ENCODE measurements at regions not wholly inside any gene's neighbourhood (a gene's known extent, or its start where the extent isn't known, plus 50 kb on each side); places are given as distances from the start of the nearest gene placed in this dataset.
"Not testable (repeated sequence)": the region's sequence is repeated elsewhere in the genome, so short reads cannot be mapped to it uniquely, and the experiment has no call there.

DNA sequence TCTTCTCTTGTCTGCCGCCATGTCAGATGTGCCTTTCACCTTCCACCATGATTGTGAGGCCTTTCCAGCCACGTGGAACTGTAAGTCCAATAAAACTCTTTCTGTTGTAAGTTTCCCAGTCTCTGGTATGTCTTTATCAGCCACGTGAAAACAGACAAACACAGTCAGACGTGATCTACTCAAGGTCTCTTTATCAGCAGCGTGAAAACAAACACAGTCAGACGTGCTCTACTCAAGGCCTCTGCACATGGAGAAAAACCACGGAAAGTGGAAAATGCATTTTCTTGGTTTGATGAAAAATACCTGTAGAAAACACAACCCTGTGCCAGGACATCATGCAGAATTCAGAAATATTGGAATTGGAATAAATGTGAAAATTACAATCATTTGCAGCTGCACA is 1115.7 kb downstream of the TMEM121 start:
- peaks cover 8% of the 10 kb centered on the region for H3K36me3 Mint-ChIP-seq (ENCODE audit: low read depth)
- no peaks in the 10 kb centered on the region for H3K27me3 Mint-ChIP-seq (ENCODE audit: low read depth, poor library complexity)
- no peak overlapping the region for H3K27ac Mint-ChIP-seq
- H3K4me1 Mint-ChIP-seq = no peaks in the 10 kb centered on the region
- H3K9me3 Mint-ChIP-seq = peaks cover 87% of the 10 kb centered on the region
- no peak for DNase-seq
- no peak overlapping the region for H3K4me3 Mint-ChIP-seq
- TF ChIP-seq, protein P1, sequence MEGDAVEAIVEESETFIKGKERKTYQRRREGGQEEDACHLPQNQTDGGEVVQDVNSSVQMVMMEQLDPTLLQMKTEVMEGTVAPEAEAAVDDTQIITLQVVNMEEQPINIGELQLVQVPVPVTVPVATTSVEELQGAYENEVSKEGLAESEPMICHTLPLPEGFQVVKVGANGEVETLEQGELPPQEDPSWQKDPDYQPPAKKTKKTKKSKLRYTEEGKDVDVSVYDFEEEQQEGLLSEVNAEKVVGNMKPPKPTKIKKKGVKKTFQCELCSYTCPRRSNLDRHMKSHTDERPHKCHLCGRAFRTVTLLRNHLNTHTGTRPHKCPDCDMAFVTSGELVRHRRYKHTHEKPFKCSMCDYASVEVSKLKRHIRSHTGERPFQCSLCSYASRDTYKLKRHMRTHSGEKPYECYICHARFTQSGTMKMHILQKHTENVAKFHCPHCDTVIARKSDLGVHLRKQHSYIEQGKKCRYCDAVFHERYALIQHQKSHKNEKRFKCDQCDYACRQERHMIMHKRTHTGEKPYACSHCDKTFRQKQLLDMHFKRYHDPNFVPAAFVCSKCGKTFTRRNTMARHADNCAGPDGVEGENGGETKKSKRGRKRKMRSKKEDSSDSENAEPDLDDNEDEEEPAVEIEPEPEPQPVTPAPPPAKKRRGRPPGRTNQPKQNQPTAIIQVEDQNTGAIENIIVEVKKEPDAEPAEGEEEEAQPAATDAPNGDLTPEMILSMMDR (IDR thresholded peaks at IDR 0.05) = no peak

DNA sequence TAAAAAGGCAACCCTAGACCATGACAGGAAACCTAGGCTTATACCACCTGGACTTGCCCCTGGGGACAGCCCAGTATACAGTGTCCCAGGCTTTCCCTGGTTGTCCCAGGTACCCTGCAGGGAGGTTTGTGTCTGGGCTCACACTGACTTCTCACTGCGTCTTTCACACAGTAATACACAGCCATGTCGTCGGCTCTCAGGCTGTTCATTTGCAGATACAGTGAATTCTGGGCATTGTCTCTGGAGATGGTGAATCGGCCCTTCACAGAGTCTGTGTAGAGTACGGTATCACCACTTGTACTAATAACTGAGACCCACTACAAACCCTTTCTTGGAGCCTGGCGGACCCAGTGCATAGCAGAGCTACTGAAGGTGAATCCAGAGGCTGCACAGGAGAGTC is 1116.6 kb downstream of the TMEM121 start:
- H3K27me3 Mint-ChIP-seq (ENCODE audit: low read depth, poor library complexity); H3K4me3 Mint-ChIP-seq: not testable (repeated sequence)
- peaks cover 88% of the 10 kb centered on the region for H3K9me3 Mint-ChIP-seq

DNA sequence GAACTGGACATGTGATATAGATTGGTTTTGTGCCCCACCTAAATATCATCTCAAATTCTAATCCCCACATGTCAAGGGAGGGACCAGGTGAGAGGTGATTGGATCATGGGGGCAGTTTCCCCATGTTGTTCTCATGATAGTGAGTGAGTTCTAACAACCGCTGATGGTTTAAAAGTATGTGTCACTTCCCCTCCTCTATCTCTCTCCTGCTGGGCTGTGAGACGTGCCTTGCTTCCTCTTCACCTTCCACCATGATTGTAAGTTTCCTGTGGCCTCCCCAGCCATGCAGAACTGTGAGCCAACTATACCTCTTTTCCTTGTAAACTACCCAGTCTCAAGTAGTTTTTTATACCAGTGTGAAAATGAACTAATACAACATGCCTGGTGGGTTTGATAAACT is 1122.5 kb downstream of the TMEM121 start:
- H3K4me3 Mint-ChIP-seq; H3K27ac Mint-ChIP-seq; DNase-seq; H3K27me3 Mint-ChIP-seq (ENCODE audit: low read depth, poor library complexity); H3K4me1 Mint-ChIP-seq; H3K36me3 Mint-ChIP-seq (ENCODE audit: low read depth): not testable (repeated sequence)
- peaks cover 86% of the 10 kb centered on the region for H3K9me3 Mint-ChIP-seq

More for the DNA sequence above, 1116.6 kb downstream of the TMEM121 start:
- H3K36me3 Mint-ChIP-seq (ENCODE audit: low read depth); DNase-seq; H3K27ac Mint-ChIP-seq; H3K4me1 Mint-ChIP-seq: not testable (repeated sequence)

DNA sequence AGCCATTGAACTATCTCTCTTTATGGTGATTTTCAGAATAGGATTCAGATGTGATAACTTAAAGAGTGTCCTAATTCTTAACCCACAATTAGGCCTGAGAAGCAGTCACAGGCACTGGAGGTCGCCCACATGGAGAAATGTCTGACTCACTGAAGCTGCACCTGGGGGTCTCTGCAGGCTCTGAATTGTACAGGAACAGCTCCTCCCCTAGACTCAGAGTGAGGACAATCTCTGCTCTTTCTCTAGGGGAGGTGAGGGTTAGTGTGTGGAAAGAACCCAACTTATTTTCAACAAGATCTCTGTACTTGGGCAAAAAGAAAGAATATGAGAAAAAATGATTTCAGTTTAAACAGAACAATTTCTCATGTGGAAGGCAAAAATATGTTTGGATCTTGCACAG is 1124.6 kb downstream of the TMEM121 start:
- peaks cover 91% of the 10 kb centered on the region for H3K9me3 Mint-ChIP-seq

DNA sequence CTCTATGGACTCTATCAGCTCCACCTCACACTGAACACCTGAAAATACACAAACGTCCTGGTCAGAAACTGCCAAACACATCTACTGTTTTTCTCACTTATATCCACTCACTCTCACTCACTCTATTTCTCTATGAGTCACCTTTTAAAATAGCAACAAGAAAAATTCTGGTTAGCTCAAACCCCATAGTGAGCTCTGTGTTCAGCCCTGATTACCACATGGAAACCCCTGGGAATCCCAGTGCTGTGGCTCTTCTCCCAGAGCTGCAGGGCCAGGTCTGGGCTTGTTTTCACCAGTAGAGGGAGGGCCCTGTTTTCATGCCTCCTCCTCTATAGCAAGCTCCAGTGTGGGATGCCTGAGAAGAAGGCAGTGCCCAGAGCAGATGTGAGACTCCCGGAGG is 1126.1 kb downstream of the TMEM121 start:
- DNase-seq = no peak
- Mint-ChIP-seq H3K27me3 (ENCODE audit: low read depth, poor library complexity) (peaks cover 3% of the 10 kb centered on the region), H3K4me3 (no peak overlapping the region), H3K36me3 (ENCODE audit: low read depth) (no peaks in the 10 kb centered on the region), H3K9me3 (peaks cover 93% of the 10 kb centered on the region), H3K4me1 (no peaks in the 10 kb centered on the region), H3K27ac (no peak overlapping the region)
- TF ChIP-seq, protein P1 (IDR thresholded peaks at IDR 0.05) = no peak

More for the DNA sequence above, 1124.6 kb downstream of the TMEM121 start:
- H3K36me3 Mint-ChIP-seq (ENCODE audit: low read depth) = no peaks in the 10 kb centered on the region
- H3K27me3 Mint-ChIP-seq (ENCODE audit: low read depth, poor library complexity) = peaks cover 3% of the 10 kb centered on the region
- TF ChIP-seq, protein P1 (IDR thresholded peaks at IDR 0.05) = no peak
- no peak overlapping the region for H3K27ac Mint-ChIP-seq
- no peak overlapping the region for H3K4me3 Mint-ChIP-seq
- no peak for DNase-seq
- no peaks in the 10 kb centered on the region for H3K4me1 Mint-ChIP-seq

DNA sequence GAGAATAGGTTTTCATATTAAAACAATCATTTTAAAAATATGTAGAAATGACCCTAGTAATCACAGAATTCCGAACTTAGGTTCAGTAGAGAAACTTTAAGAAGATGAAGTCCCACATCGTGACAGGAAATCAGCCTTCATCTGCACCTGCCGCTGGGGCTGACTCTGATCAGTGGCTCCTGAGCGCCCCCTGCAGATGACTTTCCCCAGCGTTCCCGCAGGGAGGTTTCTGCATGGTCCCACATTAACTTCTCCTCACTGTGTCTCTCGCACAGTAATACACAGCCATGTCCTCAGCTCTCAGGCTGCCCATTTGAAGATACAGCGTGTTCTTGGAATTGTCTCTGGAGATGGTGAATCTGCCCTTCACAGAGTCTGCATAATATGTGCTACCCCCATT is 1131.1 kb downstream of the TMEM121 start:
- Mint-ChIP-seq H3K9me3 (peaks cover 86% of the 10 kb centered on the region), H3K4me1 (no peaks in the 10 kb centered on the region), H3K27me3 (ENCODE audit: low read depth, poor library complexity) (peaks cover 3% of the 10 kb centered on the region), H3K4me3 (no peak overlapping the region), H3K27ac (no peak overlapping the region), H3K36me3 (ENCODE audit: low read depth) (no peaks in the 10 kb centered on the region)
- TF ChIP-seq, protein P1 (IDR thresholded peaks at IDR 0.05) = no peak
- DNase-seq = no peak

DNA sequence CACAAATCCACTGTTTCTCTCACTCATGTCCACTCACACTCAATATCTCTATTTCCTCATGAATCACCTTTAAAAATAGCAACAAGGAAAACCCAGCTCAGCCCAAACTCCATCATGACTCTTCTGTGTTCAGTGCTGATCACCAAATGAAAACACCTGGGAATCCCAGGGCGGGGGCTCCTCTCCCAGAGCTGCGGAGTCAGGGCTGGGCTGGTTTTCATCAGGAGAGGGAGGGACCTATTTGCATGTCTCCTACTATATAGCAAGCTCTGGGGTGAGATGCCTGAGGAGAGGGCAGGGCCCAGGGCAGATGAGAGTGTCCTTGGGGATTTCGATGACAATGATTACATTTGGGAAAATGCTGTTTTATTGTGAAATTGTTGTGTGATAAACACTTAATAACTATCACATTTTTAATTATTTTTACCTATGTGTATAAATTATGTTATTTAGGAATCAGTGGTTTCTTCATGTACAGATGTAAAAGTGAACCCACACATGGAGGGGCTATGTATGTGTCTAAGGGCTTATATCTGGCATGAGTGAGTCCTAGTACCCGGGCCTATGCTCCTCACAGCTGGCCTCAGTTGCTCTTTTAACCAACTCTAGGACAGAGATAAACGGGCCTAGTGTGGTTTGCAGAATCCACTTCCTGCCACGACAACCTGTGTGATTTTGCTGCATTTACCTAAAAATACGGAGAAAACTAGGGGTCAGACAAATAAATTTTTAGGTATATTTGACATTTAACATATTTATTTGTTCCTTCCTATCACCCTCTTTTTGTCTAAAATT is 1131.9 kb downstream of the TMEM121 start:
- H3K27me3 Mint-ChIP-seq (ENCODE audit: low read depth, poor library complexity); H3K36me3 Mint-ChIP-seq (ENCODE audit: low read depth); H3K4me3 Mint-ChIP-seq; H3K4me1 Mint-ChIP-seq; DNase-seq; H3K27ac Mint-ChIP-seq: not testable (repeated sequence)
- peaks cover 90% of the 10 kb centered on the region for H3K9me3 Mint-ChIP-seq

DNA sequence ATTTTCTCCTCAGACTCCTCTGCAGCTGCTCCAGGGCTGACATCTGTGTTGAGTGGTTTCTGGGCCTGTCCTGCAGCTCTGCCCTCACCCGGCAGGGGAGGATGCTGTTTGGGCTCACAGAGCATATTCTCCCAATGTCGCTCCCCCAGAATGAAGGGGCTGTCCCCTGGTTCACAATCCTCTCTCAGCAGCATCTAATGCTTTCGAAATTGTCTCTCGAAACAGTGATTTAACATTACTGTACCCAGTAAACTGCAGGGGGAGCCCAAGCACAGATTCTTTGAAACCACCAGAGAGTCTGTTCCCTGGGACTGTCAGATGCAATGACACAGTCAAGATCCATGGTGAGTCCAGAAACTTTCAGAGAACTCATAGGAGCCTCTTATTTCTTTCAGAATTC is 1135.2 kb downstream of the TMEM121 start:
- not testable (repeated sequence) for H3K27ac Mint-ChIP-seq; H3K27me3 Mint-ChIP-seq (ENCODE audit: low read depth, poor library complexity); H3K4me1 Mint-ChIP-seq; DNase-seq; H3K36me3 Mint-ChIP-seq (ENCODE audit: low read depth); H3K4me3 Mint-ChIP-seq
- peaks cover 84% of the 10 kb centered on the region for H3K9me3 Mint-ChIP-seq
